Ureter (tissue), 1 donor: ENCODE measurements at regions not wholly inside any gene's neighbourhood (a gene's known extent, or its start where the extent isn't known, plus 50 kb on each side); places are given as distances from the start of the nearest gene placed in this dataset.
A peak's percentile ranks its signal among the peaks of the same experiment; 100 is the strongest.
"Not testable (repeated sequence)": the region's sequence is repeated elsewhere in the genome, so short reads cannot be mapped to it uniquely, and the experiment has no call there.

Source experiments
- DNase-seq: peaks from one replicate; pipeline ENCODE4 v3.0.0-alpha.2; 2020; ENCODE audit warnings: low spot score
- donor health status: DM: yes; HTN: yes; CAD: no.

- DNase-seq: peak; percentile 84
Observed at GRCh38 chr1:58932859-58933598, 149.2 kb upstream of the JUN start.

DNA sequence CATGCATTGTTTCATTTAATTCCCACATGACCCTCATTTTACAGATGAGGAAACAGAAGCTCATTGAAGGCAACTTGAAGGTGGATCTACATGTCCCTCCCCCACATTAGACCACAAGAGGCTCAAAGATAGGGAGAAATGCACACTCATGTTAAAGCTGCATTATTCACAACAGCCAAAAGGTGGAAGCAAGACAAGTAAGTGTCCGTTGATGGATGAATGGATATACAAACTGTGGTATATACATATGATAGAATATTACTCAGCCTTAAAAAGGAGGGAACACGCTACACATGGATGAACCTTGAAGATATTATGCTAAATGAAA, 149.7 kb upstream of the JUN start:
- DNase-seq: no peak

- no peak for DNase-seq
Observed at GRCh38 chr1:58934706-58935105, 150.9 kb upstream of the JUN start.

GRCh38 chr1:58936973-58937372, 153.1 kb upstream of the JUN start:
- no peak for DNase-seq

- no peak for DNase-seq
Observed at GRCh38 chr1:58939146-58939545, 155.3 kb upstream of the JUN start.

DNA sequence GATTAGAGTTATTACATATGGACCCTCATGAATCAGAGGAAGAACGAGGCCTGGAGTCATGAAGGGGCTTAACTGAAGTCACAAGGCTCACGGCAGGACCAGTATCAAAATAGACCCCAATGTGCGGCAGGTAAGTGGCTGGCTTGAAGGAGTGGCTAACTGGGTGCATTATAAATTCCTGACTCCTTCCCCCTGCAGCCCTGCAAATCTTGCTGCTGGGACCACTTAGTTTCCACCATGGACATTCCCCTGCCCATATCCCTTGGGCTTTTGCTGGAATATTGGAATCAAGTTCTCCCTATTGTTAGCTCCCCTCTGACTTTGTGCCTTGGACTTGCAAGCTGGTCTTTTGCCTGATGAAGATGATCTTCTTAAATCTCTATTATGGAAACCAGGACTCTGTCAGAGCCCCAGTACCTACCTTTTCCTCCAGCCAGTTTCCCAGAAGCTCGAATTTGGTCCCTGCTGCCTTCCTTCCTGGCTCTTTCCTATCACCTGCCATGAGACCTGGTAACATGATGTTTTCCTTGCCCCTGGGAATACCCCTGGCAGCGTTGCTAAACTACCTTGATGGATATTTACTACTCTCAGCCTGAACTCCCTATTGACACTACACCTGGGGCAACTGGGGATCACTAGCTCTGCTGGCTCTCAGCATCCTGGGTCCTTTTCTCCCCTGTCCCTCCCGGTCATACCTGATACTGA, 156.0 kb upstream of the JUN start:
- DNase-seq: no peak

DNA sequence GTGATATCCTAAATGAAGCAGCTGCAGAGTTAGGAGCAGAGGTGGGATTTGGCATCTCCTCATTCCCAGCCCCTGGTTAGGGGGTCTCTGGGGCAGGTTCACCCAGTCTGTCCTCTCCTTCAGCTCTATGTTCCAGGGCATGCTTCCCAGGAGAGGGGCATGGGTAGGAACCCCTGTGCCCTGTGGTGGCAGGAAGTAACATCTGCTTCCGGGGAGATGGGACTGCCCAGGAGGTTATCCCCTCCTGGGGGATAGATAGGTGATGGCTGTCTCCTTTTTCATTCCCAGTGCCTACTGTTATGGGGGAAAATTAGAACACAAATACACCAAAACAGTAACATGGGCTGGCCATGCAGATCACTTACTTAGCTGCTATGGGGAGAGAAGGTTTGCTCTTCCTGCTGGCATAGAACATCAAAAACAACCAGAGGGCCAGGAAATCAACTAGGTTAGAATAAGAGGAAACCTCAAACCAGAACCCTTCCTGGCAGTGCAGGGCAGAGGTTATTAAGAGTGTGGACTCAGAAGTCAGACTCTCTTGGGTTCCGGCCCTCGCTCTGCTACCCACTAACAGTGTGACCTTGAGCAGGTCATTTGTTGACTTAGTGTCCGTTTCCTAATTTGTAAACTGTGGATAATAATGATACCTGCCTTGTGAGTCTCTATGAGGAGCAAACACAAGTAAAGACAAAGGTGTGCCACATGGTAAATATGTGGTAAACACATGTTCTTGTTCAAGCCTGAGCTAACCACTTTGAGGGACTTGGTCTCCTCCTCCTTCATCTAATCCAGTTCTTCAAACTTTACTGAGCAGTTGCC, 157.8 kb upstream of the JUN start:
- no peak for DNase-seq

- DNase-seq: no peak
Observed at GRCh38 chr1:58942759-58943191, 158.9 kb upstream of the JUN start.

- DNase-seq: no peak
Observed at GRCh38 chr1:58943776-58944175, 159.9 kb upstream of the JUN start.

DNA sequence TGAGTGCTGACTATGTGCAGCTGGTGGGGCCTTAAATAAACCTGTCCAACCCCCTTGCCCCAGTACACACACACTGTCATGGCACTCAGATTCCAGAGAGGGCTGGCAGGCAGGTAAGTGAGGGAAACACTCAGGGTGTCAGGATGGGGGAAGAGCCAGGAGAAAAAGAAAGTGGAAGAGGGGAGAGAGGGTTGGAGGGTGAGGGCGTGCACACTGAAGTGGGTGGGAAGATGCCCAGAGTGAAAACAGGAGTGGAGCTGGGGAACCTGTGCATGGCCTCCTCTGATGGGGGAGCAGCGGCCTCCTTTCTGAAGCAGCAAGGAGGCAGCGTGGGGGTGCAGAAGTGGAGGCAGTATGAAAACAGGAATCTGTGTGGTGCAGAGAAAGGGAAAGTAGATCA, 160.6 kb upstream of the JUN start:
- no peak for DNase-seq

- DNase-seq: no peak
Observed at GRCh38 chr1:58946390-58946789, 162.5 kb upstream of the JUN start.

DNA sequence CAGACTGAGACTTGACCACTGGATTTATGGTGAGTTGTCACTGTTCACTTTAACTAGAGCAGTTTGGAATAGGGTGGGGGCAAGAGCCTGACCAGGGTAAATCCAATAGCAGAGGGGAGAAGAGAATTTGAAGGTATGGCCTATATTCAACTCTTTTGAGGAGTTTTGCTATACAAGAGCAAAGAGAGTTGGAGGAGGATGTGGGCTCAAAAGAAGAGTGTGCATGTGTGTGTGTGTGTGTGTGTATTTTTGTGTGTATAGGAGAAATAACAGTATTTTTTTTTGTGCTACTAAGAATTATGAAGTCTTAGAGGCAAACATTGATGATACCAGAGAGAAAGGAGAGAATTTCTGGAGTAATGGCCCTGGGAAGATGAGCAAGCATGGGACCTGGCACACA, 164.8 kb upstream of the JUN start:
- no peak for DNase-seq

DNA sequence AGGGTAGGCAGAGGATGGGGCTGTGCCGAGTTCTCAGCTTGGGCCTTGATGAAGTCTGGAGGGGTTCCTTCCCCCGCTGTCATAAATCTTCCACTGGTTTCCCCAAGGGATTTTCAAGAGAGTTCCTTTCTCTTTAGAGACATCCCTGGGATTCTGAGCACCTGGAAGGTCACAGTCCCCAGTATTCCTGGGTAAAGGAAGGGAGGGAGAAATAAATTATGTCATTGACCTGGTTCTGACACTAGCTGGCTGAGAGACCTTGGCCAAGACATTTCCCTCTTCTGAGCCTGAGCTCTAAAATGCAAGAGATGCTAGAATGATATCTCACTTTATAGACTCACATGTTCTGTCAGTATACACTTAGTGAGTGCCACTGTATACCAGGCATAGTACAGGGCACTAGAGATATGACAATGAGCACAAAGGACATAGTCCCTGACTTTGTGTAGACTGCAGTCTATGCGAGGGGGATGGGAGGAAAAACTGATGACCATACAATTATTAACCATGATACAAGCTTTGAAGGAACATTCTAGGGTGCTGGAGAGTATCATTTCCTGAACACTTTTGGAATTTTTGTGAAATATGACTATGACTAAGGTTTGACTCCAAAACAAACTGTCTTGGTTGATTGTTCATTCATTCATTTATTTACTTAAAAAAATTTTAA, 165.8 kb upstream of the JUN start:
- no peak for DNase-seq

DNA sequence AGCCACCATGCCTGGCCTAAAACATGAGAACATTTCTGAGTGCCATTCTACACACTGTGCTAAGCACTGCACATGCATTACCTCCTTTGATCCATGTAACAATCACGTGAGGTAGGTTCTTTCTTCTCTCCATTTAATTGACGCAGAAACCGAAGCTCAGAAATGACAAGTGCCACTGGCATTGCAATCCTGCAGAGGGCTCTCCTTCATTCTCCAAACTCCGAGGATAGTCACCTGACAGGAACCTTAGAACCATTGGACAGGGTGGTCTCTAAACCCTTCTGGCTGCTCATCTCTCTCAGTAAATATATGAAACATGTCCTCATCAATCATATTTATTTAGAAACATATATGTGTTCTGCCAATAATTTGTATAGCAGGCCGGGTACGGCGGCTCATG, 167.1 kb upstream of the JUN start:
- DNase-seq: no peak

- not testable (repeated sequence) for DNase-seq
Observed at GRCh38 chr1:58953951-58954350, 170.1 kb upstream of the JUN start.

GRCh38 chr1:58963287-58963686, 179.4 kb upstream of the JUN start:
- not testable (repeated sequence) for DNase-seq

- DNase-seq: no peak
Observed at GRCh38 chr1:58964428-58964827, 180.6 kb upstream of the JUN start.

- DNase-seq: no peak
Observed at GRCh38 chr1:58964880-58965279, 181.0 kb upstream of the JUN start.

GRCh38 chr1:58966103-58966916, 182.5 kb upstream of the JUN start:
- no peak for DNase-seq

DNA sequence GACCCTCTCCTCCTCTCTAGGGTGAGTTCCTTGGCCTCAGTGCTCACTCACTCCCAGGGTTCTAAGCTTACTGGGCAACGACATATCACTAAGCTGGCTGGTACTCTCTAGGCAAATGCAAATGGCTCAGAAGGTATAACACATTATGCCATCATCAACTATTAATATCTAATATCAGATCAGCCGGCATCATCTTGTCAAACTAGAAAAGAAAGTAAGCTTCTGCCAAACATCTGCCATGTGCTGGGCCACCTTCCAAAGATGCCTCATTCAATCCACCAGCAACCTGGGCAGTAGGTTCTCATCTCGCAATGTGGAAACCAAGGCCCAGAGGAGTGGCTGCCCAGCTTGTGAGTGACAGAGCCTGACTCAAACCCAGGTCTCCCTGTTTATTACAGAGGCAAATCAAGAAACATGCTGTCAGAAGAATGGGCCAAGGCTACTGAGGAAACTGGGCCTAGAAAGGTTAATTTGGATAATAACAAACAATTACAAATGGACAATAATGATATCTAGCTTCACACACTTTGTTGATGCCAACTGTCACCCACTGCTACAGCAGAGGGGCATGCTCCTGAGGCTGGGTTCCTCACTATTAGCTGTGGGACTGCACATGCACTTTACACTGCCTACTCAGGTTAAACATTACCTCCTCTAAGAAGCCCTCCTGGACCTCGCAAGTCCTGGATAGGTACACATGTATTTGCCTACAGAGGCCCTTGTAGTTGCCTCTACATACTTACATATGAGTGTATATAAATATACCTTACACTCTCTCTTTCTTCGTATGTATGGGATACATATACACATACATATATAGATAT, 183.3 kb upstream of the JUN start:
- DNase-seq: no peak
